ENCODE measurements at regions not wholly inside any gene's neighbourhood (a gene's known extent, or its start where the extent isn't known, plus 50 kb on each side); places are given as distances from the start of the nearest gene placed in this dataset.

DNA sequence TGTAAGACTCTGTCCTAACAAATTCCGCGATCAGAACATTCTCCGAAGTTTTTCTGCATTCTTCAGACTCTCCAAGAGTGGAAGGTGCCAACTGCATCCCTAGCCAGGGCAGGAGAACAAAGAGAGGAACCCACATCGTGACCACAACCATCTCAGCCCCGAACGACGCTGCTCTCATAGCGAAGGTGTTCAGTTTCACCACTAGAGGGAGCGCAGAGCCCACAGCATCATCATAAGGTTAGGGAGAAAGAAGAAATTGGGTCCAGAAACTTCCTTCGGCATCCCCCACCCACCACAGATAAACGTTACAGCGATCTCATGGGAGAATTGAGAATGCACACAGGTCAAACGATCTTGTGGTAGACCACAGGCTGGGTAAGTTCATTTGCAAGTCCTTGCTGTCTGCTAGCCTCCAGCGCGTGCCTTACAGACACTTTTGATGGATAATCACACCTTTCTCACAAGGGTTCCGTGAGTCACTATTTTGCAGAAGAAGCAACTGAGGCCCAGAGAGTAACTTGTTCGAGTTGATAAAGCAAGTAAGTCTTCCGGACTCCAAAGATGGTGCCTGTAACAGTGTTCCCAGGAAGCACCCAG lies 53.7 kb upstream of the ARL4C start:
- peaks cover 6% of the 10 kb centered on the region for H3K36me3 Mint-ChIP-seq (ENCODE audit: low read depth)
- no peaks in the 10 kb centered on the region for H3K27me3 Mint-ChIP-seq (ENCODE audit: low read depth)
- TF ChIP-seq, protein P1, sequence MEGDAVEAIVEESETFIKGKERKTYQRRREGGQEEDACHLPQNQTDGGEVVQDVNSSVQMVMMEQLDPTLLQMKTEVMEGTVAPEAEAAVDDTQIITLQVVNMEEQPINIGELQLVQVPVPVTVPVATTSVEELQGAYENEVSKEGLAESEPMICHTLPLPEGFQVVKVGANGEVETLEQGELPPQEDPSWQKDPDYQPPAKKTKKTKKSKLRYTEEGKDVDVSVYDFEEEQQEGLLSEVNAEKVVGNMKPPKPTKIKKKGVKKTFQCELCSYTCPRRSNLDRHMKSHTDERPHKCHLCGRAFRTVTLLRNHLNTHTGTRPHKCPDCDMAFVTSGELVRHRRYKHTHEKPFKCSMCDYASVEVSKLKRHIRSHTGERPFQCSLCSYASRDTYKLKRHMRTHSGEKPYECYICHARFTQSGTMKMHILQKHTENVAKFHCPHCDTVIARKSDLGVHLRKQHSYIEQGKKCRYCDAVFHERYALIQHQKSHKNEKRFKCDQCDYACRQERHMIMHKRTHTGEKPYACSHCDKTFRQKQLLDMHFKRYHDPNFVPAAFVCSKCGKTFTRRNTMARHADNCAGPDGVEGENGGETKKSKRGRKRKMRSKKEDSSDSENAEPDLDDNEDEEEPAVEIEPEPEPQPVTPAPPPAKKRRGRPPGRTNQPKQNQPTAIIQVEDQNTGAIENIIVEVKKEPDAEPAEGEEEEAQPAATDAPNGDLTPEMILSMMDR (conservative IDR thresholded peaks at IDR 0.05), result peak; percentile 97
- peaks cover 6% of the 10 kb centered on the region for H3K9me3 Mint-ChIP-seq
- no peak overlapping the region for H3K4me3 Mint-ChIP-seq
- no peak overlapping the region for H3K27ac Mint-ChIP-seq (ENCODE audit: unreplicated experiment)
- peaks cover 62% of the 10 kb centered on the region for H3K4me1 Mint-ChIP-seq
- peak; percentile 56 for DNase-seq (ENCODE audit: low read depth, low spot score)

GRCh38 chr2:234550056-234550455 lies 53.2 kb upstream of the ARL4C start:
- H3K27ac Mint-ChIP-seq (ENCODE audit: unreplicated experiment), result no peak overlapping the region
- no peaks in the 10 kb centered on the region for H3K27me3 Mint-ChIP-seq (ENCODE audit: low read depth)
- peaks cover 6% of the 10 kb centered on the region for H3K36me3 Mint-ChIP-seq (ENCODE audit: low read depth)
- peaks cover 6% of the 10 kb centered on the region for H3K9me3 Mint-ChIP-seq
- no peak for DNase-seq (ENCODE audit: low read depth, low spot score)
- no peak overlapping the region for H3K4me3 Mint-ChIP-seq
- peaks cover 68% of the 10 kb centered on the region for H3K4me1 Mint-ChIP-seq
- TF ChIP-seq, protein P1 (conservative IDR thresholded peaks at IDR 0.05), result no peak

- no peak overlapping the region for H3K4me3 Mint-ChIP-seq
- no peaks in the 10 kb centered on the region for H3K36me3 Mint-ChIP-seq (ENCODE audit: low read depth)
- peaks cover 59% of the 10 kb centered on the region for H3K4me1 Mint-ChIP-seq
- H3K9me3 Mint-ChIP-seq, result no peaks in the 10 kb centered on the region
- TF ChIP-seq, protein P1 (conservative IDR thresholded peaks at IDR 0.05), result no peak
- H3K27me3 Mint-ChIP-seq (ENCODE audit: low read depth), result peaks cover 3% of the 10 kb centered on the region
- DNase-seq (ENCODE audit: low read depth, low spot score), result no peak
- H3K27ac Mint-ChIP-seq (ENCODE audit: unreplicated experiment), result no peak overlapping the region
These were observed 52.0 kb upstream of the ARL4C start for GRCh38 chr2:234548695-234549420.

GRCh38 chr2:234546770-234547169 lies 49.9 kb upstream of the ARL4C start:
- Mint-ChIP-seq H3K27ac (ENCODE audit: unreplicated experiment) (peak overlapping the region; percentile 77), H3K36me3 (ENCODE audit: low read depth) (no peaks in the 10 kb centered on the region), H3K27me3 (ENCODE audit: low read depth) (peaks cover 3% of the 10 kb centered on the region), H3K9me3 (no peaks in the 10 kb centered on the region), H3K4me1 (peaks cover 52% of the 10 kb centered on the region), H3K4me3 (no peak overlapping the region)
- DNase-seq (ENCODE audit: low read depth, low spot score), result no peak
- TF ChIP-seq, protein P1 (conservative IDR thresholded peaks at IDR 0.05), result no peak

Data from neural crest cell (in vitro differentiated cells).